ENCODE measurements at regions not wholly inside any gene's neighbourhood (a gene's known extent, or its start where the extent isn't known, plus 50 kb on each side); places are given as distances from the start of the nearest gene placed in this dataset.

DNA sequence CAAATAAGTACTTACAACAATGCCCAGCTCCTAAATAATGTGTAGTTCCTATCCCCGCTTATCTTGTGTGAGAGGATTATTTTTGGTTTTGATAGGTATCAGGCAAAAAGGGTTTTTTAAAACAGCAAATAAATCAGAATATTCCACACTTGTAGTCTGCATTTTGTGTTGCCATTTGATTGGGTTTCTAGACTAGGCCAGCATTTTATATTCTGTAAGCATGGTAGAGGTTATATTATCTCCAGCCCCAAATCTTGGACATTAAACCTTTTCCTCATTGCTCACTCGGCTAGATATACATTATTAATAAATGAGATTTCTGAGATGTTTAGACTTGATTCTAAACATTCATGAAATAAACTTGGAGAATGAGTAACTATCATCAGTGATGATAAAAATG, 165.7 kb upstream of the C1orf21 start:
- DNase-seq = no peak

DNA sequence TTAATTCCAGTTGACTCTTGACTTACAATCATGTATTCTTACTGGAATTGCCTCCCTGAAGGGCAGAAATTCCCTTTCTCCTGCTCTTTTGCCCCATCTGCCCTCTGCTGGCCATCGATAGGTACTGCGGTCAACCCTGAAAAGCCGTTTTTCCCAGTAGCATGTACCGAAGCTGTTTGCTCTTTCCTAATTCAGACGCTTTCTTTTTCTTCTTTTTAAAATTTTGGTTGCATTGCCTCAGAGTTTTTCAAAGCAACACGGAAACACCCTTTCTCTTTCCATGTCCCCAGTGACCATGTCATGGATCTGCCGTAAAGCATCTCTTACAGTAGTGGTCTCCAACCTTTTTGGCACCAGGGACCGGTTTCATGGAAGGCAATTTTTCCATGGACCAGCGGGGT, 164.2 kb upstream of the C1orf21 start:
- DNase-seq = peak in 1 of 2 experiments; percentile 8

DNA sequence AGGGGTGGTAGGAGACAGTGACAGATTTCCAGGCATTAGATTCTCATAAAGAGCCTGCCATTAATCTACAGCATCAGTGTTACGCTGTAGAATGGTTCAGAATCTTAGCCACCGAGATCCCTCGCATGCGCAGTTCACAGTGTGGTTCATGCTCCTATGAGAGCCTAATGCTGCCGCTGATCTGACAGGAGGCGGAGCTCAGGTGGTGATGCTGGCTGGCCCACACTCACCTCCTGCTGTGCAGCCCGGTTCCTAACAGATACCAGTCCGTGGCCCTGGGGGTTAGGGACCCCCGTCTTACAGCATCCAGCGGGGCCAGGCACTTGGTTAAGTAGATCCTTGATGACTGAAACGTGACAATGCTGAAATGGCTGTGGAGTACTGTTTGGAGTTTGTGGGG, 163.6 kb upstream of the C1orf21 start:
- DNase-seq = no peak

GRCh38 chr1:184225283-184226099, 161.3 kb upstream of the C1orf21 start:
- no peak for DNase-seq

GRCh38 chr1:184226100-184226487, 160.7 kb upstream of the C1orf21 start:
- DNase-seq = no peak

- no peak for DNase-seq
Measured at GRCh38 chr1:184228558-184228957, 158.3 kb upstream of the C1orf21 start.

DNA sequence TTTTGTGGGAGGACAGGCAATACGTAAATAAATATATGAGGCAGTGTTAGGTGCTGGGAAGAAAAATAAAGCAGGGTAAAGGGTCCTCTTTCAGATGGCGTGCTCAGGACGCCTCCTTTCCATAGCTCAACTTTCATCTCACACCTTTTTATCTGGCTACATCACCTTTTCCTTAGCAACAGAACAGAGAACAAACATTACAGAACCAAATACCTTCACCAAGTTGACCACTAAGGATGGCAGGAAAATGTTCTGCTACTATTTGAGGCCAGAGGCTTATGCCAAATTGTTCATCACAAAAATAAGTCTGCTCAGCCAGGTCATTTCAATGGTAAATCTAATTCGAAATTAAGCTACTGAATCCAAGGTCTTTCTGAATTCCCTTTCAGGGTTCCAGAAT, 149.2 kb upstream of the C1orf21 start:
- no peak for DNase-seq

- no peak for DNase-seq
Measured at GRCh38 chr1:184241446-184241845, 145.4 kb upstream of the C1orf21 start.

GRCh38 chr1:184242507-184242943, 144.3 kb upstream of the C1orf21 start:
- DNase-seq = peak; percentile 12 to 44

DNA sequence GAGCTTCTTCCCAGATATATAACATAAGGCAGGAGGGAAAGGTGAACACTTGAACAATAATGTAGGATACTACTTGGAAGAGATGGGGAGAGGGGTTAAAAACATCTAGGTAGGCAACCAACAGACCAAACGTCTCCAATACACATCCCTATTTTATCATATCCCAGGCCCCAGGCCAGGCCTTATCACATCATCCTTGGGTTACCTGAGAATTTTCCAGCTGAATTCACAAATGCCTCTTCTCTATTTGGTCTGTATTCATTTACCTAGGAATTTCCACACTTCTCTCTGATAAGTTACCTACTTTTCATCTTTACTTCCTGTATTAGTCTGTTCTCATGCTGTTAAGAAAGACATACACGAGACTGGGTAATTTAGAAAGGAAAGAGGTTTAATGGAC, 141.9 kb upstream of the C1orf21 start:
- DNase-seq = no peak

DNA sequence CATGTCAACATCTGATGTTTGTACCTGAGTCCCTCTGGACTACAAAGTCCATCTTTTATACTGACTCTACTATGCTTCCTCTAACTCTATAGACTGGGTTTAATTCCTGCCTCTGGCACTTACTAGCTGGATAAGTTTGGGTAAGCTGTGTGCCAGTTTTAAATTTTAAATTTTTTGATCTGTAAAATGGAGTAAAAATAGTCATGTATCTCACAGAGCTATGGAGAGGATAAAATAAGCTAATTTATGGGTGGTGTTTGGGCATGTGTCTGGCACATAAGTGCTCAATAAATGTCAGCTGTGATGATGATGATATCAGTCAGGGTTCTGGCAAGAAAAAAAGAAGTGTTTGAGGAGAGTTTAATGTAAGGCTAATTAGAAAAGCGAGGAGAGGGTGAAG, 139.2 kb upstream of the C1orf21 start:
- DNase-seq = no peak

- no peak for DNase-seq
Measured at GRCh38 chr1:184253921-184254320, 132.9 kb upstream of the C1orf21 start.

- DNase-seq = no peak
Measured at GRCh38 chr1:184254849-184255248, 132.0 kb upstream of the C1orf21 start.

DNA sequence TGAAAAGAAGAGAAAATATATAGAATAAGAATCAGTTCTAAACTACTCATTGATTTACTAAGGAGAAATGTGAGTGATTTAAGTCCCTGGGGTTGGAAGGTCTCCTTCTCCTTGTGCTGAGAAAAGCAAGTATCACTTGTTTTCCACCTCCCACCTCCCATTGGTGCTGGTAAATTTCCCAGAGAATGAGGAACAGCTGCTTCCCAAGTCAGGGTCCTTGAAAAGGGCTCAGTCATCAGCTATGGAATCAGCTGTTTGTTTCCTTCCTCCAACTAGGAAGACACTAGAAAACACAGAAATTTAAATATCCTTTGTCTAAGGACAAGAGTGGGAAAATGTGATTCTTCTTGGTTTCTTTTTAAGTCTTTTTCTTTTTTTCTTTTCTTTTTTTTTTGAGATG, 131.3 kb upstream of the C1orf21 start:
- DNase-seq = no peak

GRCh38 chr1:184257873-184258272, 129.0 kb upstream of the C1orf21 start:
- DNase-seq = no peak

GRCh38 chr1:184258525-184258924, 128.3 kb upstream of the C1orf21 start:
- DNase-seq = no peak

DNA sequence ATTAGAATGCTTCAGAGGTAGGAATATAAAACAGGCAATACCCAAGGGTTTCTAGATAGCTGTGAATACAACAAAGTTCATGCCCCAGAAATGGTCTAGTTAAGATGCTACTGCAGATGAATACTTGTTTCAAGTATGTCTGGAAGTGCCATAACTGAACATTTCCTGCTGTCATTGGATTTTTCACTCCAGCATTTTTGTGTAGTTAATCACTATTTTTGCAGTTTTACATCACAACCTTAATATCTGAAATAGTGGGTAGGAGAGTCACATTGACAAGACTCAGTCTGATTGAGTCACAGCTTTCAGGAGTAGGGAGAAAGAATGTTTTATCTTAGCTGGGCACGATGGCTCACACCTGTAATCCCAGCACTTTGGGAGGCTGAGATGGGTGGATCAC, 126.4 kb upstream of the C1orf21 start:
- DNase-seq = no peak

- DNase-seq = no peak
Measured at GRCh38 chr1:184262109-184262508, 124.7 kb upstream of the C1orf21 start.

- DNase-seq = no peak
Measured at GRCh38 chr1:184267747-184268146, 119.1 kb upstream of the C1orf21 start.

DNA sequence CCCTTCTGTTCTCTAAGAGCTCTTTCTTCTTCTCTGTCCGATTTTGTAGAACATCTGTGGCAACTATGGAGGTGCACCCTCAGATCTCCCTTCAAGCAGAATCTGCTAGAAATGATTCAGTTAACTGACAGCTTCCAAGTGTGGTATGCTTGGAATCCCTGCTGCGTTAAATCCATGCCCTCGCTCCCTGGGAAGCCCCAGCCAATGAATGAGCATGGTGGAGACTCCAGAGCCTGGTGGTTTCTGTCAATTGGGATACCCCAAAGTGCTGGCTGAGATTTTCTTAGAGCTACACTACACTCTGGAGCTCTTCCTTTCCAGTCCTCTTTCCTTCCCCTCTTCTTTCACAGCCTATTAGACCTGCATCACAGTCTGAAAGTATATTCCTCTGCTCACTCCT, 116.3 kb upstream of the C1orf21 start:
- no peak for DNase-seq

DNA sequence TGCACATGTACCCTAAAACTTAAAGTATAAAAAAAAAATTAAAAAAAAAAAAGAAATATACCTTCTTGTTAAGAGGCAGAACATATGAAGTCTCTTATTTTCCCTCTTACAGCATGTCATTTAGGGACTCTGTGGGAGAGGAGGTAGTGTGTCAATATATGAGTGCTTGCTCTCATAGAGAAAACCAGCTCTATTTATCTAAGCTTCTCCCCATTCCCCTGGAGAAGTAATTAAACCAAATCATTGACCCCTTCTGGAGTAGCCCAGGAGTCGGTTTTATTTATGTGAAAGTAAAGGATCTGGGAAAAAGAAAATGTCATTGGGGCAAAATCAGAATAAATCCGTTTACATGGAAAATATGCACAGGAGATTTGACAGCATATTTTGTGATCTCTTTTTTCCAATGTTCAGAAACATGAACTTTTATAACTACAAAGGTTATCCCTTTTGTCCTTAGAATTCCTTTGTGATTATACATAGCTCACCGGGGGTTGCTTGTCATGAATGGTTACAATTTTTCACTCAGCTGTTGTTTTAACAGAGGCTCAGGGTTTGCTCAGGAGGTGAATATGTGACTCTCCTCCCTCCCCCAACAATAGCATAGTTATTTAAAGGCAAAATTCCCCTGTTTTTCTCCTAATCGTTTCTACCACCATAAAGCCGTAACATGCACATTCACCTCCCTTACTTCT, 114.5 kb upstream of the C1orf21 start:
- DNase-seq = peak; percentile 66 to 79

- DNase-seq = no peak
Measured at GRCh38 chr1:184276416-184276815, 110.4 kb upstream of the C1orf21 start.

DNA sequence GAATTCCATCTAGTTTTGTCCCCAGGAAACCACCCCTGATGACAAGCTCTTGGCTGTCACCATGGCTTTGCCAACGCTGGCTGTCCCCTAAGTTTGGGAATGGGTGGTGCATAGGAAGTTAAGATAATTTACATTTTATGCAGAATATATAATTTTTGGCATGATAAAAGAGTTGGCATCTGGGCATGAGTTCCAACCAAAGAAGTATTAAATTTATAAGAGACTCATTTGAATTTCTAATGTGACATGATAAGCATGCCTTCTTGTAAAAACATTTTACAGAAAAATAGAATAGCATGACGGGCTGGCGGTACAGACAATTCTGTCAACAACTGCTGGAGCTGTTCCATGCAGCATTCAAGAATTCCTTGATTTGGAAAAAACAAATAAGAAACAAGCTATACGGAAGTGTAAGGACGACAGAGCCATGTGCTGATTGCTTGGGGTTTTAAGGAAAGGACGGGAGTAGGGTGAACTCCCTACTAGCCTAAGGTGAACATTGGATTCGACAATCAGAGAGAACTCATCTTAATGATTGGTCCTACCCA, 106.8 kb upstream of the C1orf21 start:
- no peak for DNase-seq

DNA sequence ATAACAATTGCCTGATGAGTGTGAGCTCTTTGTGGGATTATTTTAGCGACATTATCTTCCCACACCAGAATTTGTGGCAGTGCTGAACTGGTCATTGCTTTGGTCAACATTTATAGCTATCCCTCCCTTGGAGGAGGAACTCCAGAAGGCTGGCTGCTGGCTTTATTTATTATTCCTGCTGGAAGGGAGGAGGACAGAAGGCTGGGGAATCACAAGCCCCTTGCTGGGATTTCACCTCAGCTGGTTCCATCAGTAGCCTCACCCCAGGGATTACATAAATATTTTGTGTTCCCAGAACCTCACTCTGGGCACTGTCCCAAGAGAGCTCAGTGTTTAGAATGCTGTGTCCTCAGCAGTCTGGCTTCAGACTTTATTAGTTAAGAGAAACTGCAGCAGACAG, 102.8 kb upstream of the C1orf21 start:
- no peak for DNase-seq

Measured in NCI-H1930 (cell line).